ENCODE measurements at regions not wholly inside any gene's neighbourhood (a gene's known extent, or its start where the extent isn't known, plus 50 kb on each side); places are given as distances from the start of the nearest gene placed in this dataset.
"Not testable (repeated sequence)": the region's sequence is repeated elsewhere in the genome, so short reads cannot be mapped to it uniquely, and the experiment has no call there.

- no peak for DNase-seq (ENCODE audit: low spot score)
Measured at GRCh38 chr2:20130821-20131645, 79.6 kb upstream of the LAPTM4A start.

GRCh38 chr2:20130160-20130560, 78.7 kb upstream of the LAPTM4A start:
- DNase-seq (ENCODE audit: low spot score): no peak

GRCh38 chr2:20129331-20130159, 78.1 kb upstream of the LAPTM4A start:
- DNase-seq (ENCODE audit: low spot score): peak; percentile 81

GRCh38 chr2:20128506-20129330, 77.3 kb upstream of the LAPTM4A start:
- DNase-seq (ENCODE audit: low spot score): no peak

- DNase-seq (ENCODE audit: low spot score): no peak
Measured at GRCh38 chr2:20126469-20126868, 75.0 kb upstream of the LAPTM4A start.

GRCh38 chr2:20126040-20126439, 74.6 kb upstream of the LAPTM4A start:
- DNase-seq (ENCODE audit: low spot score): peak; percentile 61

GRCh38 chr2:20125616-20126015, 74.2 kb upstream of the LAPTM4A start:
- no peak for DNase-seq (ENCODE audit: low spot score)

- DNase-seq (ENCODE audit: low spot score): peak; percentile 70
Measured at GRCh38 chr2:20125164-20125563, 73.7 kb upstream of the LAPTM4A start.

- DNase-seq (ENCODE audit: low spot score): no peak
Measured at GRCh38 chr2:20123871-20124594, 72.6 kb upstream of the LAPTM4A start.

- DNase-seq (ENCODE audit: low spot score): no peak
Measured at GRCh38 chr2:20122864-20123263, 71.4 kb upstream of the LAPTM4A start.

- no peak for DNase-seq (ENCODE audit: low spot score)
Measured at GRCh38 chr2:20120569-20121416, 69.4 kb upstream of the LAPTM4A start.

- no peak for DNase-seq (ENCODE audit: low spot score)
Measured at GRCh38 chr2:20118051-20118450, 66.6 kb upstream of the LAPTM4A start.

- no peak for DNase-seq (ENCODE audit: low spot score)
Measured at GRCh38 chr2:20115902-20116301, 64.5 kb upstream of the LAPTM4A start.

GRCh38 chr2:20115374-20115773, 63.9 kb upstream of the LAPTM4A start:
- DNase-seq (ENCODE audit: low spot score): no peak

- no peak for DNase-seq (ENCODE audit: low spot score)
Measured at GRCh38 chr2:20113986-20114938, 62.8 kb upstream of the LAPTM4A start.

GRCh38 chr2:20113004-20113796, 61.8 kb upstream of the LAPTM4A start:
- DNase-seq (ENCODE audit: low spot score): no peak

- DNase-seq (ENCODE audit: low spot score): not testable (repeated sequence)
Measured at GRCh38 chr2:20112361-20112760, 60.9 kb upstream of the LAPTM4A start.

Measured in mucosa of gallbladder (tissue), 1 donor.